ENCODE measurements at regions not wholly inside any gene's neighbourhood (a gene's known extent, or its start where the extent isn't known, plus 50 kb on each side); places are given as distances from the start of the nearest gene placed in this dataset.
"Not testable (repeated sequence)": the region's sequence is repeated elsewhere in the genome, so short reads cannot be mapped to it uniquely, and the experiment has no call there.

GRCh38 chr9:65389710-65390109, 104.7 kb upstream of the FOXD4L5 start:
- not testable (repeated sequence) for H4K91ac ChIP-seq (ENCODE audit: low read length); H3K79me1 ChIP-seq (replicated peaks; ENCODE audit: low read length, poor library complexity, severe bottlenecking); H3K4ac ChIP-seq (ENCODE audit: low read depth in 1 of 2, low read length in 2 of 2); H2BK15ac ChIP-seq (ENCODE audit: low read depth, poor library complexity, severe bottlenecking); H3K9ac ChIP-seq (ENCODE audit: low read length); H3K4me2 ChIP-seq (ENCODE audit: low read length, poor library complexity, severe bottlenecking); H3K27ac ChIP-seq (ENCODE audit: low read length, poor library complexity, severe bottlenecking); H2BK5ac ChIP-seq (ENCODE audit: low read depth, low read length, poor library complexity, severe bottlenecking); H2BK120ac ChIP-seq (ENCODE audit: low read depth, low read length); H3K9me3 ChIP-seq (ENCODE audit: control insufficient read depth, low read length); H2AK5ac ChIP-seq (ENCODE audit: low read length, severe bottlenecking); H2AFZ ChIP-seq (ENCODE audit: low read depth, low read length); H3K4me3 ChIP-seq (ENCODE audit: insufficient read depth in 1 of 2, low read depth in 1 of 2, low read length in 2 of 2); H3K27me3 ChIP-seq (ENCODE audit: control insufficient read depth in 1 of 2, insufficient read depth in 1 of 2, low read length in 2 of 2); DNase-seq; H3K36me3 ChIP-seq (ENCODE audit: control insufficient read depth in 1 of 2, insufficient read depth in 2 of 2, low read depth in 1 of 2, low read length in 2 of 2); H3K18ac ChIP-seq (ENCODE audit: low read depth in 1 of 2, low read length in 2 of 2); H2BK12ac ChIP-seq (ENCODE audit: low read length in 2 of 2); H3K4me1 ChIP-seq (ENCODE audit: control insufficient read depth, insufficient read depth, low read depth, low read length); H3K14ac ChIP-seq (ENCODE audit: low read length in 2 of 2); H3K23ac ChIP-seq (ENCODE audit: low read length in 2 of 2); H4K8ac ChIP-seq (ENCODE audit: low read length)
- 95% methylated on average over 4 of the region's 17 CpGs for WGBS

GRCh38 chr9:65389216-65389615, 104.2 kb upstream of the FOXD4L5 start:
- not testable (repeated sequence) for H3K4me1 ChIP-seq (ENCODE audit: control insufficient read depth, insufficient read depth, low read depth, low read length); DNase-seq; H3K36me3 ChIP-seq (ENCODE audit: control insufficient read depth in 1 of 2, insufficient read depth in 2 of 2, low read depth in 1 of 2, low read length in 2 of 2); H3K27me3 ChIP-seq (ENCODE audit: control insufficient read depth in 1 of 2, insufficient read depth in 1 of 2, low read length in 2 of 2); H3K4ac ChIP-seq (ENCODE audit: low read depth in 1 of 2, low read length in 2 of 2); H3K9me3 ChIP-seq (ENCODE audit: control insufficient read depth, low read length); H2BK120ac ChIP-seq (ENCODE audit: low read depth, low read length); H4K8ac ChIP-seq (ENCODE audit: low read length); H2BK15ac ChIP-seq (ENCODE audit: low read depth, poor library complexity, severe bottlenecking); H2BK12ac ChIP-seq (ENCODE audit: low read length in 2 of 2); H2BK5ac ChIP-seq (ENCODE audit: low read depth, low read length, poor library complexity, severe bottlenecking); H2AFZ ChIP-seq (ENCODE audit: low read depth, low read length); H3K14ac ChIP-seq (ENCODE audit: low read length in 2 of 2); H3K9ac ChIP-seq (ENCODE audit: low read length); H3K27ac ChIP-seq (ENCODE audit: low read length, poor library complexity, severe bottlenecking); H3K4me3 ChIP-seq (ENCODE audit: insufficient read depth in 1 of 2, low read depth in 1 of 2, low read length in 2 of 2); H3K4me2 ChIP-seq (ENCODE audit: low read length, poor library complexity, severe bottlenecking); H3K18ac ChIP-seq (ENCODE audit: low read depth in 1 of 2, low read length in 2 of 2); H4K91ac ChIP-seq (ENCODE audit: low read length); H3K79me1 ChIP-seq (replicated peaks; ENCODE audit: low read length, poor library complexity, severe bottlenecking); H2AK5ac ChIP-seq (ENCODE audit: low read length, severe bottlenecking); H3K23ac ChIP-seq (ENCODE audit: low read length in 2 of 2)
- 100% methylated on average over 8 of the region's 28 CpGs for WGBS

- H3K4me1 ChIP-seq (ENCODE audit: control insufficient read depth, insufficient read depth, low read depth, low read length); H3K36me3 ChIP-seq (ENCODE audit: control insufficient read depth in 1 of 2, insufficient read depth in 2 of 2, low read depth in 1 of 2, low read length in 2 of 2); H3K4me2 ChIP-seq (ENCODE audit: low read length, poor library complexity, severe bottlenecking); H4K91ac ChIP-seq (ENCODE audit: low read length); H3K27me3 ChIP-seq (ENCODE audit: control insufficient read depth in 1 of 2, insufficient read depth in 1 of 2, low read length in 2 of 2); H2BK120ac ChIP-seq (ENCODE audit: low read depth, low read length); H3K18ac ChIP-seq (ENCODE audit: low read depth in 1 of 2, low read length in 2 of 2); H2BK12ac ChIP-seq (ENCODE audit: low read length in 2 of 2); H3K9me3 ChIP-seq (ENCODE audit: control insufficient read depth, low read length); H2BK15ac ChIP-seq (ENCODE audit: low read depth, poor library complexity, severe bottlenecking); H2BK5ac ChIP-seq (ENCODE audit: low read depth, low read length, poor library complexity, severe bottlenecking); H3K14ac ChIP-seq (ENCODE audit: low read length in 2 of 2); H3K27ac ChIP-seq (ENCODE audit: low read length, poor library complexity, severe bottlenecking); H3K23ac ChIP-seq (ENCODE audit: low read length in 2 of 2); H3K4ac ChIP-seq (ENCODE audit: low read depth in 1 of 2, low read length in 2 of 2); H2AK5ac ChIP-seq (ENCODE audit: low read length, severe bottlenecking); H4K8ac ChIP-seq (ENCODE audit: low read length); H3K79me1 ChIP-seq (replicated peaks; ENCODE audit: low read length, poor library complexity, severe bottlenecking); H2AFZ ChIP-seq (ENCODE audit: low read depth, low read length): not testable (repeated sequence)
- Histone ChIP-seq H3K4me3 (ENCODE audit: insufficient read depth in 1 of 2, low read depth in 1 of 2, low read length in 2 of 2) (peak overlapping the region in 1 of 2 experiments; percentile 72), H3K9ac (ENCODE audit: low read length) (peak overlapping the region; percentile 71)
- peak; percentile 80 for DNase-seq
- WGBS = 92% methylated on average over 26 of the region's 28 CpGs
Observed at GRCh38 chr9:65386699-65387098, 101.7 kb upstream of the FOXD4L5 start.

GRCh38 chr9:65386191-65386590, 101.2 kb upstream of the FOXD4L5 start:
- not testable (repeated sequence) for H3K27ac ChIP-seq (ENCODE audit: low read length, poor library complexity, severe bottlenecking); H2AFZ ChIP-seq (ENCODE audit: low read depth, low read length); H3K23ac ChIP-seq (ENCODE audit: low read length in 2 of 2); H4K91ac ChIP-seq (ENCODE audit: low read length); H2BK15ac ChIP-seq (ENCODE audit: low read depth, poor library complexity, severe bottlenecking); H3K4me1 ChIP-seq (ENCODE audit: control insufficient read depth, insufficient read depth, low read depth, low read length); H3K4ac ChIP-seq (ENCODE audit: low read depth in 1 of 2, low read length in 2 of 2); H3K9ac ChIP-seq (ENCODE audit: low read length); H2BK12ac ChIP-seq (ENCODE audit: low read length in 2 of 2); H3K14ac ChIP-seq (ENCODE audit: low read length in 2 of 2); H2BK120ac ChIP-seq (ENCODE audit: low read depth, low read length); H3K18ac ChIP-seq (ENCODE audit: low read depth in 1 of 2, low read length in 2 of 2); H2AK5ac ChIP-seq (ENCODE audit: low read length, severe bottlenecking); H4K8ac ChIP-seq (ENCODE audit: low read length); H2BK5ac ChIP-seq (ENCODE audit: low read depth, low read length, poor library complexity, severe bottlenecking); H3K79me1 ChIP-seq (replicated peaks; ENCODE audit: low read length, poor library complexity, severe bottlenecking); H3K4me2 ChIP-seq (ENCODE audit: low read length, poor library complexity, severe bottlenecking); H3K36me3 ChIP-seq (ENCODE audit: control insufficient read depth in 1 of 2, insufficient read depth in 2 of 2, low read depth in 1 of 2, low read length in 2 of 2); H3K27me3 ChIP-seq (ENCODE audit: control insufficient read depth in 1 of 2, insufficient read depth in 1 of 2, low read length in 2 of 2); H3K9me3 ChIP-seq (ENCODE audit: control insufficient read depth, low read length)
- DNase-seq = peak; percentile 0
- WGBS = 74% methylated on average over 13 of the region's 18 CpGs
- H3K4me3 ChIP-seq (ENCODE audit: insufficient read depth in 1 of 2, low read depth in 1 of 2, low read length in 2 of 2) = peak overlapping the region in 1 of 2 experiments; percentile 36
